Neural cell (in vitro differentiated cells): ENCODE measurements at regions not wholly inside any gene's neighbourhood (a gene's known extent, or its start where the extent isn't known, plus 50 kb on each side); places are given as distances from the start of the nearest gene placed in this dataset.

Experiments used
- CTCF ChIP-seq: fragments of 450-650 bp; IDR thresholded peaks from 2 replicates; pipeline ENCODE4 v1.5.1; 2014; ENCODE audit warnings: antibody characterized with exemption, mild to moderate bottlenecking, moderate library complexity; ENCODE audit not compliant: poor library complexity, severe bottlenecking
- EZH2 ChIP-seq: fragments of 200-600, 300-800 bp; shearing (Covaris generic), sonication (generic); IDR thresholded peaks from 2 replicates; pipeline ENCODE4 v1.6.1; 2014; ENCODE audit warnings: antibody characterized with exemption, low read length, borderline replicate concordance, mild to moderate bottlenecking; ENCODE audit not compliant: insufficient read depth, poor library complexity, severe bottlenecking
- SMC3 ChIP-seq: fragments of 450-650 bp; conservative IDR thresholded peaks from 2 replicates; pipeline ENCODE4 v1.6.1; 2014; ENCODE audit warnings: antibody characterized with exemption, mild to moderate bottlenecking, moderate library complexity; ENCODE audit not compliant: poor library complexity

GRCh38 chr4:143023239-143023918 lies 161.3 kb upstream of the USP38 start:
- TF ChIP-seq EZH2 = no peak
- TF ChIP-seq SMC3 = no peak
- no peak for TF ChIP-seq CTCF
